MM.1S (cell line): ENCODE measurements at regions not wholly inside any gene's neighbourhood (a gene's known extent, or its start where the extent isn't known, plus 50 kb on each side); places are given as distances from the start of the nearest gene placed in this dataset.

Experiments used
- DNase-seq: peaks from one replicate; pipeline ENCODE4 v3.0.0-alpha.2; 2015
- H2AFZ ChIP-seq: fragments of 300-600 bp; sonication (generic); 2 replicates; pipeline ENCODE4 v1.6.0; 2016; ENCODE audit warnings: antibody characterized with exemption, low read length
- H3F3A ChIP-seq: fragments of 300-600 bp; sonication (generic); 2 replicates; pipeline ENCODE4 v1.6.1; 2016; ENCODE audit warnings: mild to moderate bottlenecking, antibody characterized with exemption, low read length, moderate library complexity, mixed read lengths; ENCODE audit not compliant: insufficient read depth
- H3K27ac ChIP-seq: fragments of 300-600 bp; sonication (generic); 2 replicates; pipeline ENCODE4 v1.5.1; 2016; ENCODE audit warnings: mild to moderate bottlenecking, low read length
- H3K27me3 ChIP-seq: fragments of 300-600 bp; sonication (generic); replicated peaks from 2 replicates; pipeline ENCODE4 v1.6.0; 2016; ENCODE audit warnings: low read length; ENCODE audit not compliant: insufficient read depth
- H3K36me3 ChIP-seq: fragments of 300-600 bp; sonication (generic); replicated peaks from 2 replicates; pipeline ENCODE4 v1.6.1; 2016; ENCODE audit warnings: mild to moderate bottlenecking, low read length, mixed read lengths; ENCODE audit not compliant: insufficient read depth
- H3K4me1 ChIP-seq: fragments of 300-600 bp; sonication (generic); 2 replicates; pipeline ENCODE4 v1.6.1; 2016; ENCODE audit warnings: low read length, mixed read lengths
- H3K4me2 ChIP-seq: fragments of 300-600 bp; sonication (generic); 2 replicates; pipeline ENCODE4 v1.6.0; 2016; ENCODE audit warnings: low read depth, low read length
- H3K4me3 ChIP-seq: fragments of 300-600 bp; sonication (generic); 2 replicates; pipeline ENCODE4 v1.5.1; 2016; ENCODE audit warnings: low read length, mixed read lengths
- H3K79me2 ChIP-seq: fragments of 300-600 bp; sonication (generic); 2 replicates; pipeline ENCODE4 v1.6.1; 2016; ENCODE audit warnings: mixed run types, low read length, mixed read lengths
- H3K9ac ChIP-seq: fragments of 300-600 bp; sonication (generic); 2 replicates; pipeline ENCODE4 v1.6.1; 2016; ENCODE audit warnings: low read length, mixed read lengths
- H3K9me2 ChIP-seq: fragments of 300-600 bp; sonication (generic); replicated peaks from 2 replicates; pipeline ENCODE4 v1.6.1; 2016; ENCODE audit warnings: mild to moderate bottlenecking, low read length, mixed read lengths; ENCODE audit not compliant: insufficient read depth
- H3K9me3 ChIP-seq: fragments of 300-600 bp; sonication (generic); replicated peaks from 2 replicates; pipeline ENCODE4 v1.6.1; 2016; ENCODE audit warnings: mild to moderate bottlenecking, low read length, mixed read lengths; ENCODE audit not compliant: insufficient read depth
- H4K20me1 ChIP-seq: fragments of 300-600 bp; sonication (generic); 2 replicates; pipeline ENCODE4 v1.6.1; 2016; ENCODE audit warnings: mild to moderate bottlenecking, low read length, moderate library complexity, mixed read lengths; ENCODE audit not compliant: insufficient read depth
- EZH2 ChIP-seq: fragments of 300-600 bp; sonication (generic); optimal IDR thresholded peaks from 2 replicates; pipeline ENCODE3; 2017; ENCODE audit warnings: low read depth, mild to moderate bottlenecking, antibody characterized with exemption, low read length, mixed read lengths
- EZH2phosphoT487 ChIP-seq: fragments of 300-600 bp; sonication (generic); IDR thresholded peaks from 2 replicates; pipeline ENCODE4 v1.6.1; 2018; ENCODE audit warnings: antibody characterized with exemption, low read length
- TF ChIP-seq, protein P1 (sequence below): fragments of 300-600 bp; sonication (generic); IDR thresholded peaks from 2 replicates; pipeline ENCODE4 v1.5.1; 2016; ENCODE audit warnings: antibody characterized with exemption, low read length, mixed read lengths

GRCh38 chr16:51936846-51937245, 610.1 kb downstream of the TOX3 start:
- DNase-seq = no peak
- no peak overlapping the region for H3K9ac ChIP-seq
- no peaks in the 10 kb centered on the region for H3K9me3 ChIP-seq
- no peaks in the 10 kb centered on the region for H3K79me2 ChIP-seq
- TF ChIP-seq EZH2phosphoT487 = no peak
- no peak for TF ChIP-seq EZH2
- TF ChIP-seq, protein P1, sequence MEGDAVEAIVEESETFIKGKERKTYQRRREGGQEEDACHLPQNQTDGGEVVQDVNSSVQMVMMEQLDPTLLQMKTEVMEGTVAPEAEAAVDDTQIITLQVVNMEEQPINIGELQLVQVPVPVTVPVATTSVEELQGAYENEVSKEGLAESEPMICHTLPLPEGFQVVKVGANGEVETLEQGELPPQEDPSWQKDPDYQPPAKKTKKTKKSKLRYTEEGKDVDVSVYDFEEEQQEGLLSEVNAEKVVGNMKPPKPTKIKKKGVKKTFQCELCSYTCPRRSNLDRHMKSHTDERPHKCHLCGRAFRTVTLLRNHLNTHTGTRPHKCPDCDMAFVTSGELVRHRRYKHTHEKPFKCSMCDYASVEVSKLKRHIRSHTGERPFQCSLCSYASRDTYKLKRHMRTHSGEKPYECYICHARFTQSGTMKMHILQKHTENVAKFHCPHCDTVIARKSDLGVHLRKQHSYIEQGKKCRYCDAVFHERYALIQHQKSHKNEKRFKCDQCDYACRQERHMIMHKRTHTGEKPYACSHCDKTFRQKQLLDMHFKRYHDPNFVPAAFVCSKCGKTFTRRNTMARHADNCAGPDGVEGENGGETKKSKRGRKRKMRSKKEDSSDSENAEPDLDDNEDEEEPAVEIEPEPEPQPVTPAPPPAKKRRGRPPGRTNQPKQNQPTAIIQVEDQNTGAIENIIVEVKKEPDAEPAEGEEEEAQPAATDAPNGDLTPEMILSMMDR = no peak
- H4K20me1 ChIP-seq = no peaks in the 10 kb centered on the region
- H3K27me3 ChIP-seq = no peaks in the 10 kb centered on the region
- H3K4me1 ChIP-seq = no peaks in the 10 kb centered on the region
- no peaks in the 10 kb centered on the region for H3K9me2 ChIP-seq
- no peak overlapping the region for H3K4me3 ChIP-seq
- no peaks in the 10 kb centered on the region for H3F3A ChIP-seq
- H3K36me3 ChIP-seq = no peaks in the 10 kb centered on the region
- H3K27ac ChIP-seq = no peak overlapping the region
- no peak overlapping the region for H3K4me2 ChIP-seq
- H2AFZ ChIP-seq = no peak overlapping the region

- Histone ChIP-seq H3K9me3 (no peaks in the 10 kb centered on the region), H2AFZ (no peak overlapping the region), H3F3A (no peaks in the 10 kb centered on the region), H3K9ac (no peak overlapping the region), H4K20me1 (no peaks in the 10 kb centered on the region), H3K79me2 (no peaks in the 10 kb centered on the region), H3K4me3 (no peak overlapping the region), H3K4me2 (no peak overlapping the region), H3K36me3 (no peaks in the 10 kb centered on the region), H3K27me3 (no peaks in the 10 kb centered on the region), H3K9me2 (no peaks in the 10 kb centered on the region), H3K4me1 (no peaks in the 10 kb centered on the region), H3K27ac (no peak overlapping the region)
- TF ChIP-seq EZH2phosphoT487 (no peak), EZH2 (no peak)
- TF ChIP-seq, protein P1 = no peak
- DNase-seq = no peak
Observed at GRCh38 chr16:51932317-51932716, 614.6 kb downstream of the TOX3 start.

DNA sequence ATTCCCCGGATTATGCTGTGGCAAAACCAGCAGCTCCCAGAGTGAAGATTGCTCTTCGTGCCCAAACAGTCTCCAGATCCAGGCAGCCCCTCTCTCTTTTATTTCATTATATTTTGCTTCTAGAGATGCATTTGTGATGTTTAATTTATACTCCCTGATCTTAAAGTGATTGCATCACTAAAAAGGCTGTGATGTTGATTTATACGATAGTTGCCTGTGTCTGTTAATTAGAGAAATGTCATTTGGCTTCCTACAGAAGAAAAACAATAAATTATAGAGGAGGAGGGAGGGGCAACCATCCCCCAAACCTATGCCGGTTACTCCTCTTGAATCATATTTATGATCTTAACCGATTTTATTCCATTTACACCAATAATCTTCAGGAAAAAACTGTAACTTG, 615.3 kb downstream of the TOX3 start:
- no peak for DNase-seq
- H3K36me3 ChIP-seq = no peaks in the 10 kb centered on the region

More for the DNA sequence above, 615.3 kb downstream of the TOX3 start:
- H2AFZ ChIP-seq = no peak overlapping the region
- no peak overlapping the region for H3K4me2 ChIP-seq
- H3K79me2 ChIP-seq = no peaks in the 10 kb centered on the region
- H3K27me3 ChIP-seq = no peaks in the 10 kb centered on the region
- no peak overlapping the region for H3K27ac ChIP-seq
- no peaks in the 10 kb centered on the region for H3K9me3 ChIP-seq
- H3K9ac ChIP-seq = no peak overlapping the region
- H3F3A ChIP-seq = no peaks in the 10 kb centered on the region
- TF ChIP-seq EZH2 (no peak), EZH2phosphoT487 (no peak)
- TF ChIP-seq, protein P1 = no peak
- H4K20me1 ChIP-seq = no peaks in the 10 kb centered on the region
- no peaks in the 10 kb centered on the region for H3K9me2 ChIP-seq
- H3K4me3 ChIP-seq = no peak overlapping the region
- H3K4me1 ChIP-seq = no peaks in the 10 kb centered on the region
